Epithelial cell of esophagus (primary cell): ENCODE measurements at regions not wholly inside any gene's neighbourhood (a gene's known extent, or its start where the extent isn't known, plus 50 kb on each side); places are given as distances from the start of the nearest gene placed in this dataset.

Source experiments
- DNase-seq: peaks from one replicate; pipeline ENCODE4 v3.0.0; 2010; ENCODE audit warnings: low read depth
- H3K4me3 ChIP-seq: 2 replicates; pipeline ENCODE4 v1.5.1; 2011; ENCODE audit warnings: mild to moderate bottlenecking, low read length, control low read depth
- CTCF ChIP-seq: IDR thresholded peaks from 2 replicates; pipeline ENCODE4 v1.5.1; 2011; ENCODE audit warnings: low read depth, mild to moderate bottlenecking, low read length, control low read depth, inconsistent platforms; ENCODE audit not compliant: insufficient read depth; ENCODE audit errors: missing control alignments

GRCh38 chr21:16404776-16405175 is 675.0 kb downstream of the USP25 start:
- no peak for DNase-seq
- no peak for TF ChIP-seq CTCF
- no peak overlapping the region for H3K4me3 ChIP-seq

- DNase-seq: no peak
- no peak for TF ChIP-seq CTCF
- H3K4me3 ChIP-seq: no peak overlapping the region
Observed at GRCh38 chr21:16406355-16406754, 676.6 kb downstream of the USP25 start.

- DNase-seq: no peak
- no peak for TF ChIP-seq CTCF
- no peak overlapping the region for H3K4me3 ChIP-seq
Observed at GRCh38 chr21:16407403-16408240, 677.8 kb downstream of the USP25 start.

GRCh38 chr21:16408280-16408679 is 678.5 kb downstream of the USP25 start:
- no peak for TF ChIP-seq CTCF
- no peak overlapping the region for H3K4me3 ChIP-seq
- DNase-seq: no peak

GRCh38 chr21:16409352-16409751 is 679.6 kb downstream of the USP25 start:
- no peak for TF ChIP-seq CTCF
- DNase-seq: no peak
- no peak overlapping the region for H3K4me3 ChIP-seq

- no peak for DNase-seq
- no peak for TF ChIP-seq CTCF
- H3K4me3 ChIP-seq: no peak overlapping the region
Observed at GRCh38 chr21:16418226-16418625, 688.4 kb downstream of the USP25 start.

GRCh38 chr21:16418642-16419041 is 688.9 kb downstream of the USP25 start:
- TF ChIP-seq CTCF: no peak
- no peak overlapping the region for H3K4me3 ChIP-seq
- DNase-seq: no peak
